GM20000 (cell line): ENCODE measurements at regions not wholly inside any gene's neighbourhood (a gene's known extent, or its start where the extent isn't known, plus 50 kb on each side); places are given as distances from the start of the nearest gene placed in this dataset.

Source experiments
- DNase-seq: peaks from one replicate; pipeline ENCODE4 v3.0.0; 2012; ENCODE audit warnings: low spot score
- CTCF ChIP-seq: IDR thresholded peaks from 2 replicates; pipeline ENCODE4 v1.5.1; 2012; ENCODE audit warnings: mild to moderate bottlenecking, control low read depth; ENCODE audit errors: extremely low read depth, missing control alignments

- no peak for TF ChIP-seq CTCF
- no peak for DNase-seq
Measured at GRCh38 chrX:118181030-118181429, 64.4 kb upstream of the KLHL13 start.

GRCh38 chrX:118182025-118182424 is 65.4 kb upstream of the KLHL13 start:
- DNase-seq = no peak
- TF ChIP-seq CTCF = no peak

GRCh38 chrX:118182681-118183080 is 66.1 kb upstream of the KLHL13 start:
- no peak for DNase-seq

GRCh38 chrX:118183606-118184005 is 67.0 kb upstream of the KLHL13 start:
- no peak for DNase-seq
- TF ChIP-seq CTCF = no peak

More at GRCh38 chrX:118182681-118183080, 66.1 kb upstream of the KLHL13 start:
- TF ChIP-seq CTCF = no peak

GRCh38 chrX:118187100-118187499 is 70.5 kb upstream of the KLHL13 start:
- no peak for TF ChIP-seq CTCF
- DNase-seq = no peak

GRCh38 chrX:118189000-118189399 is 72.4 kb upstream of the KLHL13 start:
- TF ChIP-seq CTCF = no peak
- DNase-seq = no peak

- no peak for TF ChIP-seq CTCF
- DNase-seq = no peak
Measured at GRCh38 chrX:118189628-118190027, 73.0 kb upstream of the KLHL13 start.
